ENCODE measurements at regions not wholly inside any gene's neighbourhood (a gene's known extent, or its start where the extent isn't known, plus 50 kb on each side); places are given as distances from the start of the nearest gene placed in this dataset.
"Not testable (repeated sequence)": the region's sequence is repeated elsewhere in the genome, so short reads cannot be mapped to it uniquely, and the experiment has no call there.

DNA sequence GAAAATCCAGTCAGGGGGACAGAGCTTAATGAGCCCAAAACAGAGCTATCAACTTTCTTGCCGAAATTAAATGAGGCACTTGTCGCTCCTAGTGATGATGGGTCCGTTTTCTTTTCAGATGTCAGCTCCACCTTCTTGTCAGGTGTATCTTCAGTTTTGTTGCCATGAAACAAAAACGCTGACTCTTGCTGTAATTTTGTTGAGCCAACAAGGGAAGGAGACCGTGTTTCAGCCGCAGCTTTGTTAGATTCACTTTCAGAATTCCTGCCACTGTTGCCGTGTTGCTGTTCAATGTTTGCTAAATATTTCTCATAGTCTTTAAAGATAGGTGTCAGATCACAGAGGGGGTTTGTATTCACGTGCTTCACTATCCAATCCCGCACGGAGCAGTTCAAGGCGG lies 316.6 kb upstream of the CDH18 start:
- TF ChIP-seq, protein P1, sequence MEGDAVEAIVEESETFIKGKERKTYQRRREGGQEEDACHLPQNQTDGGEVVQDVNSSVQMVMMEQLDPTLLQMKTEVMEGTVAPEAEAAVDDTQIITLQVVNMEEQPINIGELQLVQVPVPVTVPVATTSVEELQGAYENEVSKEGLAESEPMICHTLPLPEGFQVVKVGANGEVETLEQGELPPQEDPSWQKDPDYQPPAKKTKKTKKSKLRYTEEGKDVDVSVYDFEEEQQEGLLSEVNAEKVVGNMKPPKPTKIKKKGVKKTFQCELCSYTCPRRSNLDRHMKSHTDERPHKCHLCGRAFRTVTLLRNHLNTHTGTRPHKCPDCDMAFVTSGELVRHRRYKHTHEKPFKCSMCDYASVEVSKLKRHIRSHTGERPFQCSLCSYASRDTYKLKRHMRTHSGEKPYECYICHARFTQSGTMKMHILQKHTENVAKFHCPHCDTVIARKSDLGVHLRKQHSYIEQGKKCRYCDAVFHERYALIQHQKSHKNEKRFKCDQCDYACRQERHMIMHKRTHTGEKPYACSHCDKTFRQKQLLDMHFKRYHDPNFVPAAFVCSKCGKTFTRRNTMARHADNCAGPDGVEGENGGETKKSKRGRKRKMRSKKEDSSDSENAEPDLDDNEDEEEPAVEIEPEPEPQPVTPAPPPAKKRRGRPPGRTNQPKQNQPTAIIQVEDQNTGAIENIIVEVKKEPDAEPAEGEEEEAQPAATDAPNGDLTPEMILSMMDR (optimal IDR thresholded peaks at IDR 0.05 in 1 of 3, IDR thresholded peaks at IDR 0.05 in 1 of 3, conservative IDR thresholded peaks at IDR 0.05 in 1 of 3; ENCODE audit: extremely low read depth in 1 of 3, insufficient read depth in 2 of 3, low read length in 3 of 3): not testable (repeated sequence)
- TF ChIP-seq EZH2 (IDR thresholded peaks at IDR 0.05; ENCODE audit: low read length): not testable (repeated sequence)
